Heart left ventricle (tissue), 16 donors: ENCODE measurements at regions not wholly inside any gene's neighbourhood (a gene's known extent, or its start where the extent isn't known, plus 50 kb on each side); places are given as distances from the start of the nearest gene placed in this dataset.

Source experiments
- ATAC-seq, 4 donors: fragments of 200-7000 bp; cut with Tn5 transposase; one replicate each; pipeline ENCODE4 v1.9.1; 2020 to 2022; ENCODE audit warnings: moderate library complexity in 4 of 4, mild to moderate bottlenecking in 3 of 4, moderate number of reproducible peaks in 1 of 4
- DNase-seq, 5 donors: peaks; one replicate each; pipeline ENCODE4 v3.0.0-alpha.2; 2020
- H3K27ac ChIP-seq, 12 donors: fragments of 200-600 bp; sonication (generic) in 4 of 12; one replicate each; pipeline versions ENCODE4 v1.5.0 to v1.8.0; 2016 to 2022; ENCODE audit warnings: mild to moderate bottlenecking in 2 of 12
- H3K27me3 ChIP-seq, 9 donors: fragments of 200-600 bp; sonication (generic) in 2 of 9; one replicate each; pipeline versions ENCODE4 v1.5.1 to v1.8.0; 2016 to 2022; ENCODE audit warnings: mild to moderate bottlenecking in 3 of 9
- H3K36me3 ChIP-seq, 9 donors: fragments of 200-600 bp; sonication (generic) in 2 of 9; one replicate each; pipeline versions ENCODE4 v1.5.0 to v1.8.0; 2018 to 2022; ENCODE audit warnings: mild to moderate bottlenecking in 2 of 9
- H3K4me1 ChIP-seq, 12 donors: fragments of 200-600 bp; sonication (generic) in 4 of 12; one replicate each; pipeline versions ENCODE4 v1.5.0 to v1.8.0; 2016 to 2022; ENCODE audit warnings: mild to moderate bottlenecking in 3 of 12
- H3K4me3 ChIP-seq, 12 donors: fragments of 200-600 bp; sonication (generic) in 4 of 12; one replicate each; pipeline versions ENCODE4 v1.5.0 to v1.8.0; 2017 to 2022; ENCODE audit warnings: mild to moderate bottlenecking in 9 of 12, moderate library complexity in 4 of 12
- H3K9me3 ChIP-seq, 12 donors: fragments of 200-600 bp; sonication (generic) in 4 of 12; one replicate each; pipeline versions ENCODE4 v1.5.0 to v1.8.0; 2016 to 2022; ENCODE audit warnings: mild to moderate bottlenecking in 1 of 12
- POLR2A ChIP-seq, 2 donors: fragments of 450-650 bp; IDR thresholded peaks; one replicate each; pipeline ENCODE4 v1.6.1; 2017; ENCODE audit warnings: antibody characterized with exemption in 2 of 2, mild to moderate bottlenecking in 2 of 2, moderate library complexity in 2 of 2
- WGBS, 4 donors: extraction: QIAGEN DNeasy Blood & Tissue Kit in 2 of 4; methylation state at CpG; one replicate each; pipeline versions ENCODE4 v1.1.5 to v1.1.7; 2013 to 2018; 5-methylcytosine and 5-hydroxymethylcytosine counted together
- intact Hi-C, 10 donors: fragments of 100-400 bp; cut with DNase I; formaldehyde crosslinking; loops; one replicate each; pipeline versions ENCODE4 v1.11.1 to v1.14.2; 2022
- TF ChIP-seq, protein P1 (sequence below), 12 donors: fragments of 200-600 bp; sonication (generic) in 4 of 12; IDR thresholded peaks; one replicate each; pipeline versions ENCODE4 v1.5.0 to v1.8.0; 2018 to 2022; ENCODE audit warnings: antibody characterized with exemption in 12 of 12, mild to moderate bottlenecking in 5 of 12
- donor health status: ischemic (EF 13 %, LVEDD 7.1; RV severe dilation, severe dysfunction).
- donor health status: healthy with polysubstance abuse.
- donor health status: DM: no; HTN: yes; CAD: no.
- donor health status: DM: no; HTN: no; CAD: no.
- donor health status: ischemic (EF 25% LVEDD 6.9; RV normal size, moderate dysfunction).
- donor health status: ischemic (EF 25% LVEDD 5.7; RV mildly dilated, moderate dysfunction).
- donor health status: healthy.
- donor health status: DM: yes; HTN: yes; CAD: no.
- donor health status: ischemic (EF 35%, LVEDD 5.7; RV mildly dilated, moderate dysfunction).
- donor health status: nonischemic (EF 11% LVEDD 7.7; RV severe dilation, severe dysfunction).
- donor health status: DM: yes; HTN: yes; CAD: no.
- donor health status: PGD.
- donor health status: ischemic (EF 29% LVEDD 5.4; RV normal size, mild dysfunction).
- donor health status: nonischemic (EF 23%, LVEDD 6.1; RV moderate dilation, normal function).

DNA sequence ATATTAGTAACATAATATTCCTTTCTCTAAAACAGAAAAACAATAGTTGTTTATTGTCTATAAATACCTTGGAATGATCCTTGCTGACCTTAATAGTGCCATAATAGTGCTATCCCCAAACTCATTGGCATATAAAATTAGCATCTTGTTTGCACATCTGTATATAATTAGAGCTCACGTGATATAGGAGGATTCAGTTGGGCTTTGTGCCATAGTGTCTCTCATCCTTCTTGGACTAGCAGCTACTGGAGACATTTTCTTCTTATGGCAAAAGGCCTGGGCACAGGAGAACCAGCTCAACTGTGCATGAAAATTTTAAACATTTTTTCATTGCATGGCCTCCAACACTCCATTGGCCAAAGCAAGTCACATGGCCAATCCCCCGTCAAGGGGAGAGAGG, 342.5 kb downstream of the SPATA31D1 start:
- no peak overlapping the region for H3K27ac ChIP-seq
- DNase-seq (no peak), ATAC-seq (no peak)
- intact Hi-C loops: no loop called here
- no peaks in the 10 kb centered on the region for H3K36me3 ChIP-seq
- TF ChIP-seq, protein P1, sequence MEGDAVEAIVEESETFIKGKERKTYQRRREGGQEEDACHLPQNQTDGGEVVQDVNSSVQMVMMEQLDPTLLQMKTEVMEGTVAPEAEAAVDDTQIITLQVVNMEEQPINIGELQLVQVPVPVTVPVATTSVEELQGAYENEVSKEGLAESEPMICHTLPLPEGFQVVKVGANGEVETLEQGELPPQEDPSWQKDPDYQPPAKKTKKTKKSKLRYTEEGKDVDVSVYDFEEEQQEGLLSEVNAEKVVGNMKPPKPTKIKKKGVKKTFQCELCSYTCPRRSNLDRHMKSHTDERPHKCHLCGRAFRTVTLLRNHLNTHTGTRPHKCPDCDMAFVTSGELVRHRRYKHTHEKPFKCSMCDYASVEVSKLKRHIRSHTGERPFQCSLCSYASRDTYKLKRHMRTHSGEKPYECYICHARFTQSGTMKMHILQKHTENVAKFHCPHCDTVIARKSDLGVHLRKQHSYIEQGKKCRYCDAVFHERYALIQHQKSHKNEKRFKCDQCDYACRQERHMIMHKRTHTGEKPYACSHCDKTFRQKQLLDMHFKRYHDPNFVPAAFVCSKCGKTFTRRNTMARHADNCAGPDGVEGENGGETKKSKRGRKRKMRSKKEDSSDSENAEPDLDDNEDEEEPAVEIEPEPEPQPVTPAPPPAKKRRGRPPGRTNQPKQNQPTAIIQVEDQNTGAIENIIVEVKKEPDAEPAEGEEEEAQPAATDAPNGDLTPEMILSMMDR (IDR thresholded peaks at IDR 0.05): no peak
- TF ChIP-seq POLR2A (IDR thresholded peaks at IDR 0.05): no peak
- H3K9me3 ChIP-seq: peaks cover 0 to 19% (median 1%) of the 10 kb centered on the region in 12 donors
- H3K27me3 ChIP-seq: no peaks in the 10 kb centered on the region
- H3K4me1 ChIP-seq: no peaks in the 10 kb centered on the region
- no peak overlapping the region for H3K4me3 ChIP-seq
- WGBS, 4 donors: 82 to 88% (median 84%) methylated on average over 2 of the region's 2 CpGs

DNA sequence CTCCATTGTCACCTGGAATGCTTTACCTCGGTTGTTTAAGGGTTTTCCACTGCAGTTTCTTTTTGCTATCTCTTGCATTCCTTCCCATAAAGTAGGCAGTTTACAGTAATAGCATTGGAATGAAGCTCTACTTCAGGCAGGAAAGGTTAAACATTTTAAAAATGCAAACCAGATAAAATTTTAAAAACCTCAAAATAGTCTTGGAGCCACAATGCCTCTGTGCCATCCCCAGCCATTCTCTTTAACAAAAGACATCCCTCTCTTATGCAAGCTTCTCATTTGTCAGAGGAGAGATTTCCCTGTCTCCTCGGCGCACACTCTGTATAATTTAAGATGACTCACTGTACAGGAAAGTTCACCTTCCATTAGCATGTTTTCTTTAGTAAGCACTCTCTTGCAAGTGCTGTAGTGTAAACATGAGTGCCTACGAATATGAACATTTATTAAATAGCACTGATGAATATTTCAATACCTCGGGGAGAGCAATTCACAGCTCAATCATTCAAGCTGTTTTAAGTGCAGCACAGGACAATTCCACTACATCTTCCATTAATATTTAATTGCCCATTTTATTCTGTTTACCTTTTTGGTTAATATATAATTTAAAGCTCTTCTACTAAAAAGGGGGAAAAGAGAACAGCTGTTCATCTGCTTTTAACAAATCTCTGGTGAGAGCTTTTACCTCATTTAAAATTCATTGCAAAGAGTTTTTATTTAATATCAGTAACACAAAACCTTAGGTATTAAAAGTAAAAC, 343.6 kb downstream of the SPATA31D1 start:
- intact Hi-C loops: no loop called here
- ATAC-seq (no peak), DNase-seq (no peak)
- Histone ChIP-seq H3K4me1 (no peaks in the 10 kb centered on the region), H3K27me3 (no peaks in the 10 kb centered on the region), H3K9me3 (peaks cover 0 to 8% (median 0%) of the 10 kb centered on the region in 12 donors), H3K36me3 (no peaks in the 10 kb centered on the region), H3K27ac (no peak overlapping the region), H3K4me3 (no peak overlapping the region)
- 72 to 82% (median 81%) methylated on average over 5 of the region's 5 CpGs for WGBS, 4 donors
- TF ChIP-seq POLR2A (IDR thresholded peaks at IDR 0.05): no peak
- TF ChIP-seq, protein P1 (IDR thresholded peaks at IDR 0.05): no peak

DNA sequence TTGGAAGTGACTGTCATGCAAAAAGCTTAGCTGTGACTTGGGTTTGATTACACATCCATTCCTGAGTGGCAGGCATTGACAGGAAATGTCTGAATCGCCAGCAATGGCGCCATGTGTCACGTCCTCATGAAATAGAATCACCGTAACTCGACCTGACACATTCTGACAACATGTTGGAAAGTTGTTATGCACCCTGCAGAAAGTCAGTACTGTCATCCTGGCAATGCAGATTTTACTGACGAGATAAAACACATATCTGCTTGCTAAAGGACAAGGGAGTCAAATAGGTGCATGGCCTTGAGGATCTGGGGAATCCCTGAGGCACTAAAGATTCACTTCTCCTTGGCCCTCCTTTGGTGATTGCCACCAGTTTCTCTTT, 344.2 kb downstream of the SPATA31D1 start:
- H3K27me3 ChIP-seq: no peaks in the 10 kb centered on the region
- ATAC-seq (no peak), DNase-seq (no peak)
- H3K4me1 ChIP-seq: no peaks in the 10 kb centered on the region
- no peak overlapping the region for H3K4me3 ChIP-seq
- WGBS, 4 donors: 72 to 79% (median 76%) methylated on average over 6 of the region's 6 CpGs
- H3K9me3 ChIP-seq: peaks cover 0 to 2% (median 0%) of the 10 kb centered on the region in 12 donors
- H3K27ac ChIP-seq: no peak overlapping the region
- TF ChIP-seq, protein P1 (IDR thresholded peaks at IDR 0.05): no peak
- no peak for TF ChIP-seq POLR2A (IDR thresholded peaks at IDR 0.05)
- H3K36me3 ChIP-seq: no peaks in the 10 kb centered on the region
- intact Hi-C loops: no loop called here

DNA sequence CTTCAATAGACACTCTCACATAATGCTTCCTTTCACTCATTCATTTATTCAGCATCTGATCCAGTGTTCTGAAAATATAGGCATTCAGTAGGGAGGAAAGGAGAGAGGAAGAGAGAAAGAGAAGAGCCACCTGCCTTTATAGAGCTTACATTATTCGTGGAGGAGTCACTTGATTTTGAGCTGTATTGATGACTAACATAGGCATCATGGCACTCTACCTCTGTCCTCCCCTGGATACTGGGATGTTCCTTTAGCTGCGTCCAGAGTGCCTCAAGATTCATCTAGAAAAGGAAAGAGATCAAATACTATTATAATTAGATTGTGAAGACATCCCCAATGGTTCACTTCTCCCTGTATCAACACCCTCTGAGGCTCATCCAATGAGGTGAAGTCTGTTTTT, 345.1 kb downstream of the SPATA31D1 start:
- Histone ChIP-seq H3K4me3 (no peak overlapping the region), H3K27ac (no peak overlapping the region), H3K4me1 (peaks cover 0 to 2% (median 0%) of the 10 kb centered on the region in 12 donors), H3K27me3 (no peaks in the 10 kb centered on the region), H3K36me3 (no peaks in the 10 kb centered on the region), H3K9me3 (no peaks in the 10 kb centered on the region)
- 65 to 90% (median 83%) methylated on average over 2 of the region's 2 CpGs for WGBS, 4 donors
- intact Hi-C loops: no loop called here
- ATAC-seq (no peak), DNase-seq (no peak)
- TF ChIP-seq POLR2A (IDR thresholded peaks at IDR 0.05): no peak
- TF ChIP-seq, protein P1 (IDR thresholded peaks at IDR 0.05): no peak
